ENCODE measurements at regions not wholly inside any gene's neighbourhood (a gene's known extent, or its start where the extent isn't known, plus 50 kb on each side); places are given as distances from the start of the nearest gene placed in this dataset.
A peak's percentile ranks its signal among the peaks of the same experiment; 100 is the strongest.

DNA sequence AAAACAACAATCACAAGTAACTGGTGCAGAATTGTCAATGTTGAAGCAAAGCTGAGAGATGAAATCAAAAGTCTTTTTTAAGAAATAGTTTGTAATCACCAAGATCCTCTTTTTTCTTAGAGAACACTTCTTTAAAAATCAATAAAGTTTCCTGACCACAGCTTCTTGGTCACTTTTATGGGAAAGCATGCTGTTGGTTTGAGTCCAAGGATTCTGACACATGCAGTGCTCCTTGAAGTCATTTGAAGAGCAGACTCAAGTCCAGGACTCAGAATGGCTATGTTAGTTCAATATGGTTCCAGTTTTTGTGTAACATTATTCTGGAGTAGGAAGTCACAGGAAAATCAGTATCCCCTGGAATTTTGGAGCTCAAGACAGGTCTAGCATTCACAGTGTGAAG is 480.6 kb downstream of the NR2F1-AS1 start:
- Histone ChIP-seq H3K9ac (ENCODE audit: low read length) (no peak overlapping the region), H3K36me3 (ENCODE audit: control insufficient read depth, insufficient read depth, low read length, severe bottlenecking) (no peaks in the 10 kb centered on the region), H3K9me3 (ENCODE audit: control insufficient read depth, low read length) (no peaks in the 10 kb centered on the region), H3K4me3 (ENCODE audit: low read length) (peak overlapping the region; percentile 7), H3K4me1 (ENCODE audit: control insufficient read depth, insufficient read depth, low read length) (peaks cover 23% of the 10 kb centered on the region), H3K27me3 (replicated peaks; ENCODE audit: control insufficient read depth, insufficient read depth, low read length) (no peaks in the 10 kb centered on the region)
- no peak for DNase-seq (ENCODE audit: low read depth)

DNA sequence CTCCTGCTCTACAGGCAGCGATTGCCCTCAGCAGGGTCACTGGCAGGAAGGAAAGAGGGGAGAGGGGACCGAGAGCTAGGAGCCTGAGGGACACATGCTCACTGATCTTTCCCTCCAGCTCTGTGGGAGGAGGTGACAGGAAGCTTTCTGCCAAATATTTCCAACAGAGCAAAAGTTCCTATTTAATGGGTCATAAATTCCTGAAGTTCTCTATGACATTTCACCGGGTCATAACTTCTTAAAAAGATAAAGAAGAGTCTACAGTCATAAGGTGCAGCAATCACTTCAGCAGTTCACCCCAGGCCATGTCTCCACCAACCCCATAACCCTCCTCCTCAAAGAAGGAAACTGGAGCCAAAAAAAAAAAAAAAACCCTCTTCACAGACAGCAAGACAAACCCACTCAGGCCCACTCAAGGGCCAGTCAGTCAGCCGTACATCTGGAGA is 481.1 kb downstream of the NR2F1-AS1 start:
- H3K4me3 ChIP-seq (ENCODE audit: low read length) = no peak overlapping the region
- no peaks in the 10 kb centered on the region for H3K9me3 ChIP-seq (ENCODE audit: control insufficient read depth, low read length)
- DNase-seq (ENCODE audit: low read depth) = no peak
- H3K36me3 ChIP-seq (ENCODE audit: control insufficient read depth, insufficient read depth, low read length, severe bottlenecking) = no peaks in the 10 kb centered on the region
- no peaks in the 10 kb centered on the region for H3K27me3 ChIP-seq (replicated peaks; ENCODE audit: control insufficient read depth, insufficient read depth, low read length)
- H3K4me1 ChIP-seq (ENCODE audit: control insufficient read depth, insufficient read depth, low read length) = peaks cover 23% of the 10 kb centered on the region
- no peak overlapping the region for H3K9ac ChIP-seq (ENCODE audit: low read length)

GRCh38 chr5:93096561-93096960 is 484.5 kb downstream of the NR2F1-AS1 start:
- Histone ChIP-seq H3K4me1 (ENCODE audit: control insufficient read depth, insufficient read depth, low read length) (peaks cover 30% of the 10 kb centered on the region), H3K4me3 (ENCODE audit: low read length) (no peak overlapping the region), H3K36me3 (ENCODE audit: control insufficient read depth, insufficient read depth, low read length, severe bottlenecking) (no peaks in the 10 kb centered on the region), H3K27me3 (replicated peaks; ENCODE audit: control insufficient read depth, insufficient read depth, low read length) (no peaks in the 10 kb centered on the region), H3K9ac (ENCODE audit: low read length) (no peak overlapping the region), H3K9me3 (ENCODE audit: control insufficient read depth, low read length) (no peaks in the 10 kb centered on the region)
- no peak for DNase-seq (ENCODE audit: low read depth)

GRCh38 chr5:93092349-93093105 is 488.5 kb downstream of the NR2F1-AS1 start:
- Histone ChIP-seq H3K4me3 (ENCODE audit: low read length) (no peak overlapping the region), H3K9ac (ENCODE audit: low read length) (no peak overlapping the region), H3K9me3 (ENCODE audit: control insufficient read depth, low read length) (no peaks in the 10 kb centered on the region), H3K4me1 (ENCODE audit: control insufficient read depth, insufficient read depth, low read length) (peaks cover 27% of the 10 kb centered on the region), H3K27me3 (replicated peaks; ENCODE audit: control insufficient read depth, insufficient read depth, low read length) (no peaks in the 10 kb centered on the region), H3K36me3 (ENCODE audit: control insufficient read depth, insufficient read depth, low read length, severe bottlenecking) (no peaks in the 10 kb centered on the region)
- peak; percentile 65 for DNase-seq (ENCODE audit: low read depth)

DNA sequence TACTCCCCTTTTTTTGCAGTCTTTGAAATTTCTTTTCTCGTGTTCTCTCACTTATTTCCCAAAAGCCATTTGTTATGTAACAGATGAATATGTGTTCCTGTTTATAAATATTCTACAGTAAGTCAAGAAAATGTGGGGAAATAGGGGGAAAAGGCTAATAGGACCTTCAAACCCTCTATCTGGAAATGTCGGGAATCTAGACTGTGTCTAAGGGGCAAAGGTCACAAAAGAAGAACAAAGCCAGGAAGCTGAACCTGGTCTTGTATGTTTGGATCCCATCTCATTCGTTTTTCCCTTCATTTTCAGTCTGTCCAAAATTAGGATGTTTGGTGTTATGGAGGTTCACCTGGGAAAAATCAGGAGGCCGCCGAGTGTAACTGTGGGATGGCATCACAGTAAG is 490.3 kb downstream of the NR2F1-AS1 start:
- H3K9me3 ChIP-seq (ENCODE audit: control insufficient read depth, low read length) = no peaks in the 10 kb centered on the region
- DNase-seq (ENCODE audit: low read depth) = no peak

DNA sequence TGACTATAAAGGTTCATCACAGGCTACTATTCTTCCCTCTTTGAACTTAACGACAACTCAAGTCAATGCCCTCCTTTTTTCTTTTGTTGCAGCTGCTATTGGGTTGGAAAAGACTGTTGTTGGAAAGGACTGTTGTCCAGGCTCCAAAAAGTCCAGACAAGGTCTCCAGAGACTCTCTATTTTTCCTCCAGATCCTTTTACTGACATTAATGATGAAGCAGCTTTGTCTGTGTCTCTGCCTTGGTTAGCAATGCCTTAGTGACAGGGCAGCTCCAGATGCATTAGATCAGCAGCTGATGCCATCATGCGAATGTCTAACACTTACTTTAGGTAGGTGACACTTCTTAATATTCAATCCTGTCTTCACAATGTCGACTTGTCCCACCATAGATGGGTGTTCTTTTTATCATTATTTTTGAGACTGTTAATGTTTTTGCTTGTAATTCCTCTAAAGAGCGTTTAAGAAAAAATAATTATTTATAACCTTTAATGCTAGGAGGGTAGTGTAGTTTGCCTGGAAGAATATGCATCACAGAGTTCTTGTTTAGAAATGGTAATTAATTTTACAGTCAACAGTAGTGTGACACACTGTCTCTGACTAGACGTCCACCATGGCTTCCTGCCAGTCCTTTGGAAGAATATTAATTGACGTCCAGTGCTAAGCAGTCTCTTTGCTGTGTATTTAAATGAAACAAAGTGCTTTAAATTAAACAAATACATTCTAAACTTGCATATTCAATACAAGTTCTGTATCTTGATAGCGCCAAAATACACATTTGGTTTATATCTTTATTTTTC is 492.2 kb downstream of the NR2F1-AS1 start:
- Histone ChIP-seq H3K4me1 (ENCODE audit: control insufficient read depth, insufficient read depth, low read length) (peaks cover 27% of the 10 kb centered on the region), H3K27me3 (replicated peaks; ENCODE audit: control insufficient read depth, insufficient read depth, low read length) (no peaks in the 10 kb centered on the region), H3K9ac (ENCODE audit: low read length) (no peak overlapping the region), H3K9me3 (ENCODE audit: control insufficient read depth, low read length) (no peaks in the 10 kb centered on the region), H3K36me3 (ENCODE audit: control insufficient read depth, insufficient read depth, low read length, severe bottlenecking) (no peaks in the 10 kb centered on the region), H3K4me3 (ENCODE audit: low read length) (no peak overlapping the region)
- DNase-seq (ENCODE audit: low read depth) = no peak

More for the DNA sequence above, 490.3 kb downstream of the NR2F1-AS1 start:
- Histone ChIP-seq H3K4me1 (ENCODE audit: control insufficient read depth, insufficient read depth, low read length) (peaks cover 27% of the 10 kb centered on the region), H3K36me3 (ENCODE audit: control insufficient read depth, insufficient read depth, low read length, severe bottlenecking) (no peaks in the 10 kb centered on the region), H3K27me3 (replicated peaks; ENCODE audit: control insufficient read depth, insufficient read depth, low read length) (no peaks in the 10 kb centered on the region), H3K4me3 (ENCODE audit: low read length) (no peak overlapping the region), H3K9ac (ENCODE audit: low read length) (no peak overlapping the region)

DNA sequence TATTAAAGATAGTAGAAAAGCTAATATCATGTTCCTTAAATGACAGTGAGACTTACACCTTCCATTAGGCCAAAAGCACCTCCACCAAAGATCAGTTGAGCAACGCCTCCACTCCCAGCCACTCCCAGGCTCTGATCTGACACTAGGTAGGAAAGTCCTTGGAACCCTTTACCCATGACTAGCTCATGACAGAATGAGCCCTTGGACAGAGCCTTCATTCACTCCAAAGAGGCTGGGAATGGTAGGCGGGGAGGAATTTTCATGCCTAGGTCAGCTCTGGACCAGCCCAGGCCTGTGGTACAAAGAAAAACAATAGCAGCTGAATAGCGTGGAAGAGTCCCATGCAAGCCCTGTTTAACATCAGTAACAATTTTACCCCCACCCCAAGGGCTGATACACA is 493.7 kb downstream of the NR2F1-AS1 start:
- H3K9ac ChIP-seq (ENCODE audit: low read length) = no peak overlapping the region
- DNase-seq (ENCODE audit: low read depth) = no peak

DNA sequence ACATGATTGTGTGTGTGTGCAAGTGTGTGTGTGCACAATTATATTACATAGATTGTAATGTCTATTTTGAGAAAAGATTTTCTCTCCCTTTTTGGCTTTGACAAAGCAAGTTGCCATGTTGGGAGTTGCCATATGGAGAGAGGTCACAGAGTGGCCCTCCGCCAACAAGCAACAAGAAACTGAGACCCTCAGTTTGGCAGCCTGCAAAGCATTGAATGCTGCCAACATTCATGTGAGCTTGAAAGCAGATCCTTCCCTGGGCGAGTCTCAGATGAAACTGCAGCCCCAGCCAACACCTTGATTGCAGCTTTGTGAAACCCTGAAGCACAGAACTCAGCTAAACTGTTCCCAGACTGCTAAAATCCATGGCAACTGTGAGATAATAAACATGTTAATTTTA is 498.0 kb downstream of the NR2F1-AS1 start:
- Histone ChIP-seq H3K4me3 (ENCODE audit: low read length) (no peak overlapping the region), H3K27me3 (replicated peaks; ENCODE audit: control insufficient read depth, insufficient read depth, low read length) (no peaks in the 10 kb centered on the region), H3K9me3 (ENCODE audit: control insufficient read depth, low read length) (no peaks in the 10 kb centered on the region), H3K9ac (ENCODE audit: low read length) (no peak overlapping the region), H3K4me1 (ENCODE audit: control insufficient read depth, insufficient read depth, low read length) (peaks cover 11% of the 10 kb centered on the region), H3K36me3 (ENCODE audit: control insufficient read depth, insufficient read depth, low read length, severe bottlenecking) (no peaks in the 10 kb centered on the region)
- DNase-seq (ENCODE audit: low read depth) = no peak

More for the DNA sequence above, 493.7 kb downstream of the NR2F1-AS1 start:
- Histone ChIP-seq H3K36me3 (ENCODE audit: control insufficient read depth, insufficient read depth, low read length, severe bottlenecking) (no peaks in the 10 kb centered on the region), H3K4me1 (ENCODE audit: control insufficient read depth, insufficient read depth, low read length) (peaks cover 25% of the 10 kb centered on the region), H3K9me3 (ENCODE audit: control insufficient read depth, low read length) (no peaks in the 10 kb centered on the region), H3K4me3 (ENCODE audit: low read length) (no peak overlapping the region), H3K27me3 (replicated peaks; ENCODE audit: control insufficient read depth, insufficient read depth, low read length) (no peaks in the 10 kb centered on the region)

DNA sequence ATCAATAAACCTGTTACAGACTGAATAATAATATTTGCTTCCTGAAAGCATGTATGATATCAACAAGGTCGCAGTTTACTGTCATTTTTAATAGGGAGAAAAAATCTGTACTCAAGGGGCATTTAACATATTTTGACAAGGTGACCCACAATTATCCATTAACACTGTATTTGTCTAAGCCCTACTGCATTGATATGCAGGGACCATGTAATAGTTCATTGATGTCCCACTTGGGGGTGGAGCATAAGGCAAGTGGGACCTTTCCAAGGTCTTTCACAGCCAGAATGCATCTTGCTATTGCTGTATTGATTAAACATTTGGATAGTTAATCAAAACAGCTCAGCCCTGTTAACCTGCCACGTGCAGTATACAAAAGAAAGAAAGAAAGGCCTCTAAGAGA is 502.0 kb downstream of the NR2F1-AS1 start:
- Histone ChIP-seq H3K9ac (ENCODE audit: low read length) (peak overlapping the region; percentile 39), H3K36me3 (ENCODE audit: control insufficient read depth, insufficient read depth, low read length, severe bottlenecking) (no peaks in the 10 kb centered on the region), H3K9me3 (ENCODE audit: control insufficient read depth, low read length) (no peaks in the 10 kb centered on the region), H3K4me3 (ENCODE audit: low read length) (peak overlapping the region; percentile 57), H3K4me1 (ENCODE audit: control insufficient read depth, insufficient read depth, low read length) (peaks cover 32% of the 10 kb centered on the region), H3K27me3 (replicated peaks; ENCODE audit: control insufficient read depth, insufficient read depth, low read length) (no peaks in the 10 kb centered on the region)
- no peak for DNase-seq (ENCODE audit: low read depth)

DNA sequence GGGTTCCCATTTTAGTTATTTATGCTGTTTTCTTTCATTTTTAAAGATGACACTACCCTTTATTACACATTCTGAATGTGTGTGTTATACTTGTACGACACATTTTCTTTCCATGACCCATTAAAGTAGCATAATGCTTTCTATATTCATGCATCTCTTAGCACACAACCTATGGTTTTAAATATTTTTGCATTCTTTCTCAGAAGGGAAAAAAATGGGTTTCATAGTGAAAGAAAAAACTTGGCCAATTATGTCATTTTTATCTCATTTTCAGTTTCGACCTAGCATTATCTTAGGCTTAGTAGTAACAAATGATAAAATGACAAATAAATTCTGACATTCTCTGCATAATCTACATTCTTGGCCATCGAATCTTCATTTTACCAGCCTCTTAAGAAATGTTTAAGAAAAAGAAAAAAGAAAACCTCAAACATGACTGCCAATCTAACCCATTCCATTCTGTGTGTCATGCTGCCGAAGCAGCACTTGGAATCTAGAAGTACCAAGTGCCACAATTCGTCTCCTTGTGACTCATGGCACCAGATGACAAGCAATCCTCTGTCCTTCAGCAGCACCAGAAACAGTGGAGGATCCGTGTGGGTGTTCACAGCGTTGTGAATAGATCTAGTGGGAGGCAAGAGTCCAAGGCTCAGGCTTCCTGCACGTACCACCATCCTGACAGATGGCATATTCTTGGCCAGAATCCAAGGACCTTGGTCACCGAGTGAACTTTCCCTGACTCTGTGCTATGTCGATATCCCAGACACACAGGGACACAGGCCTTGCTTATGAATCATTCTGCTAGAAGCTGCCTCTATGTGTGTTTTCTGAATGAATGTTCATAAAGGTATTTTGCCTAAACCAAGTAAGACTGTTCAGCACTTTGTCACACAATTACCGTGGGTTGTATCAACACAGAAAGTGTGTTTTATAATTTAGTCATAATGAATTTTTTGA is 502.7 kb downstream of the NR2F1-AS1 start:
- Histone ChIP-seq H3K9ac (ENCODE audit: low read length) (peak overlapping the region; percentile 54), H3K27me3 (replicated peaks; ENCODE audit: control insufficient read depth, insufficient read depth, low read length) (no peaks in the 10 kb centered on the region), H3K36me3 (ENCODE audit: control insufficient read depth, insufficient read depth, low read length, severe bottlenecking) (no peaks in the 10 kb centered on the region), H3K4me3 (ENCODE audit: low read length) (peak overlapping the region; percentile 57), H3K9me3 (ENCODE audit: control insufficient read depth, low read length) (no peaks in the 10 kb centered on the region), H3K4me1 (ENCODE audit: control insufficient read depth, insufficient read depth, low read length) (peaks cover 36% of the 10 kb centered on the region)
- peak; percentile 89 for DNase-seq (ENCODE audit: low read depth)

GRCh38 chr5:93076566-93076965 is 504.5 kb downstream of the NR2F1-AS1 start:
- H3K9ac ChIP-seq (ENCODE audit: low read length) = no peak overlapping the region
- H3K36me3 ChIP-seq (ENCODE audit: control insufficient read depth, insufficient read depth, low read length, severe bottlenecking) = no peaks in the 10 kb centered on the region
- H3K9me3 ChIP-seq (ENCODE audit: control insufficient read depth, low read length) = no peaks in the 10 kb centered on the region
- no peaks in the 10 kb centered on the region for H3K27me3 ChIP-seq (replicated peaks; ENCODE audit: control insufficient read depth, insufficient read depth, low read length)
- H3K4me3 ChIP-seq (ENCODE audit: low read length) = no peak overlapping the region
- DNase-seq (ENCODE audit: low read depth) = no peak
- H3K4me1 ChIP-seq (ENCODE audit: control insufficient read depth, insufficient read depth, low read length) = peaks cover 45% of the 10 kb centered on the region

All from adipocyte (in vitro differentiated cells).